PC-3 (cell line): ENCODE measurements at regions not wholly inside any gene's neighbourhood (a gene's known extent, or its start where the extent isn't known, plus 50 kb on each side); places are given as distances from the start of the nearest gene placed in this dataset.

ENCODE experiments used
- EZH2 ChIP-seq: fragments of 300-600 bp; sonication (generic); IDR thresholded peaks from one replicate; pipeline ENCODE4 v1.6.1; 2017; ENCODE audit warnings: antibody characterized with exemption, mild to moderate bottlenecking, low read length; ENCODE audit not compliant: unreplicated experiment
- EZH2phosphoT487 ChIP-seq: fragments of 300-600 bp; sonication (generic); IDR thresholded peaks from 2 replicates; pipeline ENCODE4 v1.6.1; 2018; ENCODE audit warnings: mild to moderate bottlenecking, antibody characterized with exemption, low read length, borderline replicate concordance
- TF ChIP-seq, protein P1 (sequence below): fragments of 300-600 bp; sonication (generic); conservative IDR thresholded peaks from 2 replicates; pipeline ENCODE4 v1.5.1; 2017; ENCODE audit warnings: antibody characterized with exemption, low read depth, mild to moderate bottlenecking, low read length

DNA sequence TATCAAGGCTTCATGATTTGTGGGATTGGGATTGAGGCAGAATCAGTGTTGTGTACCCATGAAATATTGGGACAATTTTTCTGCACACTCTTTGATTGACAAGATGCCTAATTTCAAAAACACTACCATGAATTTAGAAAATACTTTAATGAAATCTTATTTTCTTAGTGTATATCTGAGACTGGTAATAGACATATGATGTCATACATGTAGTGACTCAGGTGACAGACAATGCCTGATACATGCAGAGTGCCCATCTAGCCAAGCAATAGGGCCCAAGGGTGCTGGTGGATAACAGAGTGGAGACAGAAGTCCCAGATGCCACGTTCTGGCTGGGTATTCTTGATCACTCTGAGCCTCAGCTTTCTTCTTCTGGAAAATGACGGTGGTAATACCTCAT, 279.6 kb upstream of the ARID1B start:
- TF ChIP-seq, protein P1, sequence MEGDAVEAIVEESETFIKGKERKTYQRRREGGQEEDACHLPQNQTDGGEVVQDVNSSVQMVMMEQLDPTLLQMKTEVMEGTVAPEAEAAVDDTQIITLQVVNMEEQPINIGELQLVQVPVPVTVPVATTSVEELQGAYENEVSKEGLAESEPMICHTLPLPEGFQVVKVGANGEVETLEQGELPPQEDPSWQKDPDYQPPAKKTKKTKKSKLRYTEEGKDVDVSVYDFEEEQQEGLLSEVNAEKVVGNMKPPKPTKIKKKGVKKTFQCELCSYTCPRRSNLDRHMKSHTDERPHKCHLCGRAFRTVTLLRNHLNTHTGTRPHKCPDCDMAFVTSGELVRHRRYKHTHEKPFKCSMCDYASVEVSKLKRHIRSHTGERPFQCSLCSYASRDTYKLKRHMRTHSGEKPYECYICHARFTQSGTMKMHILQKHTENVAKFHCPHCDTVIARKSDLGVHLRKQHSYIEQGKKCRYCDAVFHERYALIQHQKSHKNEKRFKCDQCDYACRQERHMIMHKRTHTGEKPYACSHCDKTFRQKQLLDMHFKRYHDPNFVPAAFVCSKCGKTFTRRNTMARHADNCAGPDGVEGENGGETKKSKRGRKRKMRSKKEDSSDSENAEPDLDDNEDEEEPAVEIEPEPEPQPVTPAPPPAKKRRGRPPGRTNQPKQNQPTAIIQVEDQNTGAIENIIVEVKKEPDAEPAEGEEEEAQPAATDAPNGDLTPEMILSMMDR, result no peak
- TF ChIP-seq EZH2phosphoT487 (no peak), EZH2 (no peak)
